ENCODE measurements at regions not wholly inside any gene's neighbourhood (a gene's known extent, or its start where the extent isn't known, plus 50 kb on each side); places are given as distances from the start of the nearest gene placed in this dataset.
A peak's percentile ranks its signal among the peaks of the same experiment; 100 is the strongest.

- DNase-seq (ENCODE audit: low read depth, low spot score), result peak; percentile 75
- peak overlapping the region; percentile 71 for H3K27ac ChIP-seq
Measured at GRCh38 chr20:51335329-51335841, 207.1 kb downstream of the NFATC2 start.

- H3K27ac ChIP-seq, result peak overlapping the region; percentile 71
- DNase-seq (ENCODE audit: low read depth, low spot score), result no peak
Measured at GRCh38 chr20:51334609-51335008, 207.9 kb downstream of the NFATC2 start.

GRCh38 chr20:51333971-51334370 is 208.5 kb downstream of the NFATC2 start:
- DNase-seq (ENCODE audit: low read depth, low spot score), result no peak
- no peak overlapping the region for H3K27ac ChIP-seq

GRCh38 chr20:51333446-51333845 is 209.1 kb downstream of the NFATC2 start:
- H3K27ac ChIP-seq, result no peak overlapping the region
- no peak for DNase-seq (ENCODE audit: low read depth, low spot score)

- no peak for DNase-seq (ENCODE audit: low read depth, low spot score)
- H3K27ac ChIP-seq, result no peak overlapping the region
Measured at GRCh38 chr20:51331481-51331880, 211.0 kb downstream of the NFATC2 start.

GRCh38 chr20:51329845-51330244 is 212.7 kb downstream of the NFATC2 start:
- no peak for DNase-seq (ENCODE audit: low read depth, low spot score)
- H3K27ac ChIP-seq, result no peak overlapping the region

- DNase-seq (ENCODE audit: low read depth, low spot score), result no peak
- peak overlapping the region; percentile 28 for H3K27ac ChIP-seq
Measured at GRCh38 chr20:51327251-51327841, 215.2 kb downstream of the NFATC2 start.

- DNase-seq (ENCODE audit: low read depth, low spot score), result no peak
- H3K27ac ChIP-seq, result no peak overlapping the region
Measured at GRCh38 chr20:51326201-51326819, 216.2 kb downstream of the NFATC2 start.

GRCh38 chr20:51322164-51322707 is 220.3 kb downstream of the NFATC2 start:
- no peak for DNase-seq (ENCODE audit: low read depth, low spot score)
- H3K27ac ChIP-seq, result no peak overlapping the region

- DNase-seq (ENCODE audit: low read depth, low spot score), result no peak
- no peak overlapping the region for H3K27ac ChIP-seq
Measured at GRCh38 chr20:51321343-51322163, 221.0 kb downstream of the NFATC2 start.

GRCh38 chr20:51319522-51319921 is 223.0 kb downstream of the NFATC2 start:
- no peak overlapping the region for H3K27ac ChIP-seq
- DNase-seq (ENCODE audit: low read depth, low spot score), result no peak

- DNase-seq (ENCODE audit: low read depth, low spot score), result no peak
- H3K27ac ChIP-seq, result no peak overlapping the region
Measured at GRCh38 chr20:51318058-51318949, 224.2 kb downstream of the NFATC2 start.

GRCh38 chr20:51315390-51315789 is 227.1 kb downstream of the NFATC2 start:
- DNase-seq (ENCODE audit: low read depth, low spot score), result no peak

GRCh38 chr20:51313358-51313827 is 229.1 kb downstream of the NFATC2 start:
- no peak overlapping the region for H3K27ac ChIP-seq
- no peak for DNase-seq (ENCODE audit: low read depth, low spot score)

More at GRCh38 chr20:51315390-51315789, 227.1 kb downstream of the NFATC2 start:
- no peak overlapping the region for H3K27ac ChIP-seq

- no peak for DNase-seq (ENCODE audit: low read depth, low spot score)
- no peak overlapping the region for H3K27ac ChIP-seq
Measured at GRCh38 chr20:51312480-51312783, 230.1 kb downstream of the NFATC2 start.

- DNase-seq (ENCODE audit: low read depth, low spot score), result no peak
- no peak overlapping the region for H3K27ac ChIP-seq
Measured at GRCh38 chr20:51311636-51312479, 230.7 kb downstream of the NFATC2 start.

- H3K27ac ChIP-seq, result no peak overlapping the region
- no peak for DNase-seq (ENCODE audit: low read depth, low spot score)
Measured at GRCh38 chr20:51310216-51310615, 232.3 kb downstream of the NFATC2 start.

GRCh38 chr20:51309128-51309527 is 233.4 kb downstream of the NFATC2 start:
- DNase-seq (ENCODE audit: low read depth, low spot score), result no peak
- no peak overlapping the region for H3K27ac ChIP-seq
